Fibroblast of lung (primary cell): ENCODE measurements at regions not wholly inside any gene's neighbourhood (a gene's known extent, or its start where the extent isn't known, plus 50 kb on each side); places are given as distances from the start of the nearest gene placed in this dataset.

Experiments
- DNase-seq, 2 donors: peaks; one replicate each; pipeline versions ENCODE4 v3.0.0 to v3.0.0-alpha.2; 2010; ENCODE audit warnings: low read depth in 2 of 2
- H2AFZ ChIP-seq: 2 replicates; pipeline ENCODE4 v1.5.1; 2012; ENCODE audit warnings: low read length, control low read depth, inconsistent platforms
- H3K27ac ChIP-seq: 2 replicates; pipeline ENCODE4 v1.5.1; 2011; ENCODE audit warnings: low read length, control low read depth; ENCODE audit not compliant: insufficient read depth
- H3K27me3 ChIP-seq: 2 replicates; pipeline ENCODE4 v1.5.1; 2011; ENCODE audit warnings: mild to moderate bottlenecking, low read length; ENCODE audit not compliant: control insufficient read depth, insufficient read depth
- H3K36me3 ChIP-seq: 2 replicates; pipeline ENCODE4 v1.5.1; 2011; ENCODE audit warnings: low read length; ENCODE audit not compliant: control insufficient read depth, insufficient read depth
- H3K4me1 ChIP-seq: 2 replicates; pipeline ENCODE4 v1.5.1; 2011; ENCODE audit warnings: low read length; ENCODE audit not compliant: control insufficient read depth, insufficient read depth; ENCODE audit errors: extremely low read depth
- H3K4me2 ChIP-seq: 2 replicates; pipeline ENCODE4 v1.5.1; 2011; ENCODE audit warnings: low read length, control low read depth; ENCODE audit not compliant: insufficient read depth; ENCODE audit errors: extremely low read depth
- H3K4me3 ChIP-seq, 4 experiments: fragments of 200-600 bp in 1 of 4; sonication (generic) in 1 of 4; replicated peaks in 1 of 4; 2 replicates each; pipeline ENCODE4 v1.5.1; 2011 to 2016; ENCODE audit warnings: low read length in 4 of 4, low read depth in 3 of 4, mild to moderate bottlenecking in 3 of 4, control low read depth in 2 of 4, inconsistent platforms in 1 of 4, mixed read lengths in 1 of 4; ENCODE audit not compliant: insufficient read depth in 1 of 4; ENCODE audit errors: control extremely low read depth in 1 of 4
- H3K79me2 ChIP-seq: 2 replicates; pipeline ENCODE4 v1.5.1; 2012; ENCODE audit warnings: mild to moderate bottlenecking, low read length, inconsistent platforms; ENCODE audit not compliant: control insufficient read depth, insufficient read depth
- H3K9ac ChIP-seq: 2 replicates; pipeline ENCODE4 v1.5.1; 2011; ENCODE audit warnings: mild to moderate bottlenecking, low read length, control low read depth; ENCODE audit not compliant: insufficient read depth
- H3K9me3 ChIP-seq: 2 replicates; pipeline ENCODE4 v1.5.1; 2012; ENCODE audit warnings: low read depth, low read length; ENCODE audit not compliant: control insufficient read depth, insufficient read depth
- H4K20me1 ChIP-seq: 2 replicates; pipeline ENCODE4 v1.5.1; 2011; ENCODE audit warnings: low read length; ENCODE audit not compliant: control insufficient read depth, insufficient read depth; ENCODE audit errors: extremely low read depth
- CTCF ChIP-seq, 2 donors: IDR thresholded peaks in 1 of 2; conservative IDR thresholded peaks in 1 of 2; 1 replicate in 1 of 2; 2 replicates in 1 of 2; pipeline ENCODE4 v1.5.1; 2011 to 2012; ENCODE audit warnings: low read length in 2 of 2, control low read depth in 1 of 2, inconsistent platforms in 1 of 2, low read depth in 1 of 2, mild to moderate bottlenecking in 1 of 2
- EZH2 ChIP-seq: IDR thresholded peaks from 2 replicates; pipeline ENCODE4 v1.5.1; 2012; ENCODE audit warnings: low read length, control low read depth, mild to moderate bottlenecking; ENCODE audit errors: missing control alignments

DNA sequence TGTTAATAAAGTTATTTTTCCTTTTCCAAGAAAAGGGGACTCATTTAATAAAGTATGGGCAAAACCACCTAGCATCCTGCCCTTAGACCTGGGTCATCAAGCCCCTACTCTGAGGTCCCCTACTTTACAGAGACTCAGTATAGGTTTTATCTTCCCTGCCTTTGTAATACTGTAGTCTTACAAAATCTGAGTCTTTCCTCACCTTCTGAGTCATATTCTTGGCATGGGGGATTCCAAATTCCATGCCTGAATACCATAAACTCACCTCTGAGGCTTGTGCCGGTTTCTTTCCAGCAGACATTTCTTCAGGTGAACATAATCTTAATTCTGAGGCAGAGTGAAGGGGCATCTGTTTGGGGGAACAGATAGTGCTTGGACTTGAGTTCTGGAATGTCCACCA lies 282.5 kb downstream of the KCNA4 start:
- H3K4me3 ChIP-seq, result no peak overlapping the region
- TF ChIP-seq CTCF (conservative IDR thresholded peaks at IDR 0.05 in 1 of 2, IDR thresholded peaks at IDR 0.05 in 1 of 2; ENCODE audit: low read depth in 1 of 2, low read length in 2 of 2), result no peak
- no peak for TF ChIP-seq EZH2
- no peaks in the 10 kb centered on the region for H3K4me1 ChIP-seq
- no peak overlapping the region for H2AFZ ChIP-seq
- H3K9ac ChIP-seq, result no peak overlapping the region
- H4K20me1 ChIP-seq, result no peaks in the 10 kb centered on the region
- H3K9me3 ChIP-seq, result no peaks in the 10 kb centered on the region
- H3K4me2 ChIP-seq, result no peak overlapping the region
- no peaks in the 10 kb centered on the region for H3K27me3 ChIP-seq
- no peaks in the 10 kb centered on the region for H3K36me3 ChIP-seq
- H3K27ac ChIP-seq, result no peak overlapping the region
- no peaks in the 10 kb centered on the region for H3K79me2 ChIP-seq
- no peak for DNase-seq

DNA sequence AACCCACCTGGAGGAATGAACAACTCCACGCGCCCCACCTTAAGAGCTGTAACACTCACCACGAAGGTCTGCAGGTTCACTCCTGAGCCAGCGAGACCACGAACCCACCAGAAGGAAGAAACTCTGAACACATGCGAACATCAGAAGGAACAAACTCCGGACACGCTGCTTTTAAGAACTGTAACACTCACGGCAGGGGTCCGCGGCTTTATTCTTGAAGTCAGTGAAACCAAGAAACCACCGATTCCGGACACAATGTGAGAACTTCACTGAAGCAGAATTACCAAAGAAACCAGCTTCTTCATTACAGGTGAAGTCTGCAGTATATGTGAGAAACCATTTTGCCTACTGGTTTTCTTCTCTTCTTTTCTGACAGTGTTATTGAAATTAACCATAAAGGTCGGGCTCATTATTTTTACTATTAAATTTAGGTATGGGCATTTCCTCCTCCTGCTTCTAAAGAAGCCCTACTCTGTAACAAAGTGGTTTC lies 303.0 kb downstream of the KCNA4 start:
- TF ChIP-seq EZH2 (no peak), CTCF (conservative IDR thresholded peaks at IDR 0.05 in 1 of 2, IDR thresholded peaks at IDR 0.05 in 1 of 2; ENCODE audit: low read depth in 1 of 2, low read length in 2 of 2) (no peak)
- no peaks in the 10 kb centered on the region for H3K27me3 ChIP-seq
- no peak overlapping the region for H3K4me3 ChIP-seq
- no peaks in the 10 kb centered on the region for H3K79me2 ChIP-seq
- H3K4me1 ChIP-seq, result no peaks in the 10 kb centered on the region
- H3K27ac ChIP-seq, result no peak overlapping the region
- no peak for DNase-seq
- no peaks in the 10 kb centered on the region for H3K36me3 ChIP-seq
- H3K9ac ChIP-seq, result no peak overlapping the region
- H4K20me1 ChIP-seq, result no peaks in the 10 kb centered on the region
- H3K9me3 ChIP-seq, result no peaks in the 10 kb centered on the region
- no peak overlapping the region for H3K4me2 ChIP-seq
- H2AFZ ChIP-seq, result no peak overlapping the region

- H3K4me2 ChIP-seq, result no peak overlapping the region
- H3K36me3 ChIP-seq, result no peaks in the 10 kb centered on the region
- H3K4me1 ChIP-seq, result no peaks in the 10 kb centered on the region
- H3K27ac ChIP-seq, result no peak overlapping the region
- TF ChIP-seq CTCF (conservative IDR thresholded peaks at IDR 0.05 in 1 of 2, IDR thresholded peaks at IDR 0.05 in 1 of 2; ENCODE audit: low read depth in 1 of 2, low read length in 2 of 2), result no peak
- TF ChIP-seq EZH2, result no peak
- no peak for DNase-seq
- no peaks in the 10 kb centered on the region for H3K79me2 ChIP-seq
- no peak overlapping the region for H2AFZ ChIP-seq
- no peaks in the 10 kb centered on the region for H4K20me1 ChIP-seq
- H3K9ac ChIP-seq, result no peak overlapping the region
- no peaks in the 10 kb centered on the region for H3K9me3 ChIP-seq
- no peaks in the 10 kb centered on the region for H3K27me3 ChIP-seq
- H3K4me3 ChIP-seq, result no peak overlapping the region
Measured at GRCh38 chr11:29712616-29713015, 304.2 kb downstream of the KCNA4 start.
